RWPE1 (cell line): ENCODE measurements at regions not wholly inside any gene's neighbourhood (a gene's known extent, or its start where the extent isn't known, plus 50 kb on each side); places are given as distances from the start of the nearest gene placed in this dataset.
A peak's percentile ranks its signal among the peaks of the same experiment; 100 is the strongest.

Experiments used
- CTCF ChIA-PET: fragments of 350-600 bp; sonication (Branson Sonifier 250); formaldehyde crosslinking; extraction: SDS; loops from one replicate; lab custom pipeline; 2021; lab: Yijun Ruan, JAX
- POLR2A ChIA-PET: fragments of 400-600 bp; formaldehyde crosslinking; extraction: SDS; loops from one replicate; lab custom pipeline; 2020; ENCODE audit warnings: antibody characterized with exemption; ENCODE audit not compliant: low non-redundant PET; lab: Yijun Ruan, JAX
- DNase-seq: peaks from one replicate; pipeline ENCODE4 v3.0.0; 2012; ENCODE audit warnings: low spot score
- H3K27ac ChIP-seq: fragments of 450-650 bp; 2 replicates; pipeline ENCODE4 v1.5.1; 2017
- TF ChIP-seq, protein P1 (sequence below): fragments of 450-650 bp; conservative IDR thresholded peaks from 2 replicates; pipeline ENCODE4 v1.5.1; 2017; ENCODE audit warnings: low read depth, mild to moderate bottlenecking

GRCh38 chr3:109927161-109927560 is 589.8 kb upstream of the DPPA4 start:
- DNase-seq = peak; percentile 92
- ChIA-PET CTCF (no interaction called here), POLR2A (no interaction called here)
- no peak overlapping the region for H3K27ac ChIP-seq
- TF ChIP-seq, protein P1, sequence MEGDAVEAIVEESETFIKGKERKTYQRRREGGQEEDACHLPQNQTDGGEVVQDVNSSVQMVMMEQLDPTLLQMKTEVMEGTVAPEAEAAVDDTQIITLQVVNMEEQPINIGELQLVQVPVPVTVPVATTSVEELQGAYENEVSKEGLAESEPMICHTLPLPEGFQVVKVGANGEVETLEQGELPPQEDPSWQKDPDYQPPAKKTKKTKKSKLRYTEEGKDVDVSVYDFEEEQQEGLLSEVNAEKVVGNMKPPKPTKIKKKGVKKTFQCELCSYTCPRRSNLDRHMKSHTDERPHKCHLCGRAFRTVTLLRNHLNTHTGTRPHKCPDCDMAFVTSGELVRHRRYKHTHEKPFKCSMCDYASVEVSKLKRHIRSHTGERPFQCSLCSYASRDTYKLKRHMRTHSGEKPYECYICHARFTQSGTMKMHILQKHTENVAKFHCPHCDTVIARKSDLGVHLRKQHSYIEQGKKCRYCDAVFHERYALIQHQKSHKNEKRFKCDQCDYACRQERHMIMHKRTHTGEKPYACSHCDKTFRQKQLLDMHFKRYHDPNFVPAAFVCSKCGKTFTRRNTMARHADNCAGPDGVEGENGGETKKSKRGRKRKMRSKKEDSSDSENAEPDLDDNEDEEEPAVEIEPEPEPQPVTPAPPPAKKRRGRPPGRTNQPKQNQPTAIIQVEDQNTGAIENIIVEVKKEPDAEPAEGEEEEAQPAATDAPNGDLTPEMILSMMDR = no peak

DNA sequence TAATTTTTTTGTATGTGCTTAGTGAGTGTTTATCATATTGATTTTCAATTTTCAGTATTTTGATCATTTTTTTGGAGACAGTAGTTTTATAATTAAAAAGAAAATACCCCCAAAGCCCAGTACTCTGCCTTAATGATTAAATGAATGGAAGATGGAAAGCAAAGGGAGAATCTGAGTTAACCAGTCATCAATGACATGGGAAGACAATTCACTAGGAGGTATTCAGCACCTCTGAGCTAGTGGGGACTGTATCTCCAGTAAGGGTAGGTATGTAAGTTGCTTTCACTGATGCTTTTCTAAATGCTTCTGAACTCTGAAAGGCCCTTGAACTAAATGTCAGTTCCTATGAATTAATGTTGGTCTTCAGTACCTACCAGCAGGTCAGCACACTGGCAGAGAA is 590.4 kb upstream of the DPPA4 start:
- TF ChIP-seq, protein P1 = no peak
- no peak overlapping the region for H3K27ac ChIP-seq
- no peak for DNase-seq
- ChIA-PET CTCF (no interaction called here), POLR2A (no interaction called here)

- CTCF ChIA-PET = no interaction called here
- DNase-seq = no peak
- TF ChIP-seq, protein P1 = no peak
- H3K27ac ChIP-seq = no peak overlapping the region
- POLR2A ChIA-PET = no interaction called here
These were observed 593.2 kb upstream of the DPPA4 start for GRCh38 chr3:109930582-109930981.

DNA sequence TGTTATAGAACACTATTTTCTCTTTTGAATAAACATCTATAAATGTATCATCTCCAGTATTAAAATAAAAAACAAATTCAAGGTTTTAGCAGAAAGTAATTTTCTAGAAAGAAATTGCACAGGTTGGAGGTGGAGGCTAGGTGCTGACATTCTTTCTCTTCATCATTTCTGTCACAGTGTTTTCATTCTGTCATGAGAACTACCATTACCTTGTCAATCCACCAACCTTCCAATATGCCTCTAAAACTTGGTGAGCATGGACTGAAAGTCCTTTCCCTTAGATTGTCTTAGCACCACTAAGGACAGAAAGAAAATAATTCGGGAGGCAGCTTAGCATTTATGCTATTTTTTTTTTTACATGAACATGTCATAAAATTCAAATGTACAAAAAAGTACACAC is 596.2 kb upstream of the DPPA4 start:
- TF ChIP-seq, protein P1 = no peak

GRCh38 chr3:109939817-109940216 is 602.5 kb upstream of the DPPA4 start:
- CTCF ChIA-PET = no interaction called here

More for the DNA sequence above, 596.2 kb upstream of the DPPA4 start:
- POLR2A ChIA-PET = no interaction called here
- DNase-seq = no peak
- CTCF ChIA-PET = no interaction called here
- H3K27ac ChIP-seq = no peak overlapping the region

GRCh38 chr3:109943181-109943580 is 605.8 kb upstream of the DPPA4 start:
- POLR2A ChIA-PET = no interaction called here
- CTCF ChIA-PET = interaction anchor here (0.9 kb wide), 1 partner anchor 9 kb away, joined by 3 read pairs; no protein-coding TSS in a partner anchor
- no peak for DNase-seq

More at GRCh38 chr3:109939817-109940216, 602.5 kb upstream of the DPPA4 start:
- POLR2A ChIA-PET = no interaction called here
- TF ChIP-seq, protein P1 = no peak
- no peak for DNase-seq
- no peak overlapping the region for H3K27ac ChIP-seq

More at GRCh38 chr3:109943181-109943580, 605.8 kb upstream of the DPPA4 start:
- no peak overlapping the region for H3K27ac ChIP-seq
- TF ChIP-seq, protein P1 = no peak
